Osteocyte (in vitro differentiated cells): ENCODE measurements at regions not wholly inside any gene's neighbourhood (a gene's known extent, or its start where the extent isn't known, plus 50 kb on each side); places are given as distances from the start of the nearest gene placed in this dataset.

Source experiments
- DNase-seq: peaks from one replicate; pipeline ENCODE4 v3.0.0; 2021; ENCODE audit warnings: mixed read lengths; ENCODE audit not compliant: unreplicated experiment; ENCODE audit errors: extremely low spot score
- H3K27ac Mint-ChIP-seq: one replicate; pipeline ENCODE4 v1.8.0; 2021; ENCODE audit warnings: mild to moderate bottlenecking, mixed read lengths; ENCODE audit not compliant: unreplicated experiment
- H3K27me3 Mint-ChIP-seq: one replicate; pipeline ENCODE4 v1.8.0; 2021; ENCODE audit warnings: mixed read lengths; ENCODE audit not compliant: unreplicated experiment
- H3K36me3 Mint-ChIP-seq: one replicate; pipeline ENCODE4 v1.8.0; 2021; ENCODE audit warnings: mixed read lengths; ENCODE audit not compliant: unreplicated experiment
- H3K4me1 Mint-ChIP-seq: one replicate; pipeline ENCODE4 v1.8.0; 2021; ENCODE audit warnings: mixed read lengths; ENCODE audit not compliant: unreplicated experiment
- H3K4me3 Mint-ChIP-seq: one replicate; pipeline ENCODE4 v1.8.0; 2021; ENCODE audit warnings: mild to moderate bottlenecking, moderate library complexity, mixed read lengths; ENCODE audit not compliant: unreplicated experiment
- H3K9me3 Mint-ChIP-seq: one replicate; pipeline ENCODE4 v1.8.0; 2021; ENCODE audit warnings: mixed read lengths; ENCODE audit not compliant: unreplicated experiment
- CTCF ChIP-seq: fragments of 200-600 bp; sonication (generic); IDR thresholded peaks from 2 replicates; pipeline ENCODE4 v1.5.0; 2021; ENCODE audit warnings: antibody characterized with exemption, mild to moderate bottlenecking, moderate library complexity

- TF ChIP-seq CTCF = no peak
- H3K9me3 Mint-ChIP-seq = no peaks in the 10 kb centered on the region
- H3K4me1 Mint-ChIP-seq = no peaks in the 10 kb centered on the region
- no peak overlapping the region for H3K27ac Mint-ChIP-seq
- peaks cover 7% of the 10 kb centered on the region for H3K27me3 Mint-ChIP-seq
- H3K36me3 Mint-ChIP-seq = no peaks in the 10 kb centered on the region
- DNase-seq = no peak
- H3K4me3 Mint-ChIP-seq = no peak overlapping the region
Measured at GRCh38 chr15:69979262-69979661, 118.5 kb downstream of the TLE3 start.

- Mint-ChIP-seq H3K36me3 (no peaks in the 10 kb centered on the region), H3K4me1 (no peaks in the 10 kb centered on the region), H3K4me3 (no peak overlapping the region), H3K27ac (no peak overlapping the region), H3K27me3 (peaks cover 12% of the 10 kb centered on the region), H3K9me3 (no peaks in the 10 kb centered on the region)
- TF ChIP-seq CTCF = no peak
- DNase-seq = no peak
Measured at GRCh38 chr15:69979783-69980182, 117.9 kb downstream of the TLE3 start.

GRCh38 chr15:69980341-69981059 lies 117.2 kb downstream of the TLE3 start:
- no peak for TF ChIP-seq CTCF
- no peaks in the 10 kb centered on the region for H3K9me3 Mint-ChIP-seq

GRCh38 chr15:69982037-69982436 lies 115.7 kb downstream of the TLE3 start:
- DNase-seq = no peak
- H3K9me3 Mint-ChIP-seq = no peaks in the 10 kb centered on the region
- H3K36me3 Mint-ChIP-seq = no peaks in the 10 kb centered on the region
- H3K27me3 Mint-ChIP-seq = peaks cover 21% of the 10 kb centered on the region
- no peak overlapping the region for H3K27ac Mint-ChIP-seq
- no peak overlapping the region for H3K4me3 Mint-ChIP-seq
- TF ChIP-seq CTCF = no peak
- no peaks in the 10 kb centered on the region for H3K4me1 Mint-ChIP-seq

More at GRCh38 chr15:69980341-69981059, 117.2 kb downstream of the TLE3 start:
- Mint-ChIP-seq H3K4me3 (no peak overlapping the region), H3K36me3 (no peaks in the 10 kb centered on the region), H3K4me1 (no peaks in the 10 kb centered on the region), H3K27me3 (peaks cover 13% of the 10 kb centered on the region), H3K27ac (no peak overlapping the region)
- DNase-seq = no peak

- DNase-seq = no peak
- Mint-ChIP-seq H3K4me1 (peaks cover 5% of the 10 kb centered on the region), H3K27ac (no peak overlapping the region), H3K36me3 (no peaks in the 10 kb centered on the region), H3K9me3 (no peaks in the 10 kb centered on the region), H3K27me3 (peaks cover 24% of the 10 kb centered on the region), H3K4me3 (no peak overlapping the region)
- TF ChIP-seq CTCF = no peak
Measured at GRCh38 chr15:69983696-69984265, 113.9 kb downstream of the TLE3 start.
